MM.1S (cell line): ENCODE measurements at regions not wholly inside any gene's neighbourhood (a gene's known extent, or its start where the extent isn't known, plus 50 kb on each side); places are given as distances from the start of the nearest gene placed in this dataset.

Experiments
- DNase-seq: peaks from one replicate; pipeline ENCODE4 v3.0.0-alpha.2; 2015
- H2AFZ ChIP-seq: fragments of 300-600 bp; sonication (generic); 2 replicates; pipeline ENCODE4 v1.6.0; 2016; ENCODE audit warnings: antibody characterized with exemption, low read length
- H3F3A ChIP-seq: fragments of 300-600 bp; sonication (generic); 2 replicates; pipeline ENCODE4 v1.6.1; 2016; ENCODE audit warnings: mild to moderate bottlenecking, antibody characterized with exemption, low read length, moderate library complexity, mixed read lengths; ENCODE audit not compliant: insufficient read depth
- H3K27ac ChIP-seq: fragments of 300-600 bp; sonication (generic); 2 replicates; pipeline ENCODE4 v1.5.1; 2016; ENCODE audit warnings: mild to moderate bottlenecking, low read length
- H3K27me3 ChIP-seq: fragments of 300-600 bp; sonication (generic); replicated peaks from 2 replicates; pipeline ENCODE4 v1.6.0; 2016; ENCODE audit warnings: low read length; ENCODE audit not compliant: insufficient read depth
- H3K36me3 ChIP-seq: fragments of 300-600 bp; sonication (generic); replicated peaks from 2 replicates; pipeline ENCODE4 v1.6.1; 2016; ENCODE audit warnings: mild to moderate bottlenecking, low read length, mixed read lengths; ENCODE audit not compliant: insufficient read depth
- H3K4me1 ChIP-seq: fragments of 300-600 bp; sonication (generic); 2 replicates; pipeline ENCODE4 v1.6.1; 2016; ENCODE audit warnings: low read length, mixed read lengths
- H3K4me2 ChIP-seq: fragments of 300-600 bp; sonication (generic); 2 replicates; pipeline ENCODE4 v1.6.0; 2016; ENCODE audit warnings: low read depth, low read length
- H3K4me3 ChIP-seq: fragments of 300-600 bp; sonication (generic); 2 replicates; pipeline ENCODE4 v1.5.1; 2016; ENCODE audit warnings: low read length, mixed read lengths
- H3K79me2 ChIP-seq: fragments of 300-600 bp; sonication (generic); 2 replicates; pipeline ENCODE4 v1.6.1; 2016; ENCODE audit warnings: mixed run types, low read length, mixed read lengths
- H3K9ac ChIP-seq: fragments of 300-600 bp; sonication (generic); 2 replicates; pipeline ENCODE4 v1.6.1; 2016; ENCODE audit warnings: low read length, mixed read lengths
- H3K9me2 ChIP-seq: fragments of 300-600 bp; sonication (generic); replicated peaks from 2 replicates; pipeline ENCODE4 v1.6.1; 2016; ENCODE audit warnings: mild to moderate bottlenecking, low read length, mixed read lengths; ENCODE audit not compliant: insufficient read depth
- H3K9me3 ChIP-seq: fragments of 300-600 bp; sonication (generic); replicated peaks from 2 replicates; pipeline ENCODE4 v1.6.1; 2016; ENCODE audit warnings: mild to moderate bottlenecking, low read length, mixed read lengths; ENCODE audit not compliant: insufficient read depth
- H4K20me1 ChIP-seq: fragments of 300-600 bp; sonication (generic); 2 replicates; pipeline ENCODE4 v1.6.1; 2016; ENCODE audit warnings: mild to moderate bottlenecking, low read length, moderate library complexity, mixed read lengths; ENCODE audit not compliant: insufficient read depth
- EZH2 ChIP-seq: fragments of 300-600 bp; sonication (generic); optimal IDR thresholded peaks from 2 replicates; pipeline ENCODE3; 2017; ENCODE audit warnings: low read depth, mild to moderate bottlenecking, antibody characterized with exemption, low read length, mixed read lengths
- EZH2phosphoT487 ChIP-seq: fragments of 300-600 bp; sonication (generic); IDR thresholded peaks from 2 replicates; pipeline ENCODE4 v1.6.1; 2018; ENCODE audit warnings: antibody characterized with exemption, low read length
- TF ChIP-seq, protein P1 (sequence below): fragments of 300-600 bp; sonication (generic); IDR thresholded peaks from 2 replicates; pipeline ENCODE4 v1.5.1; 2016; ENCODE audit warnings: antibody characterized with exemption, low read length, mixed read lengths

DNA sequence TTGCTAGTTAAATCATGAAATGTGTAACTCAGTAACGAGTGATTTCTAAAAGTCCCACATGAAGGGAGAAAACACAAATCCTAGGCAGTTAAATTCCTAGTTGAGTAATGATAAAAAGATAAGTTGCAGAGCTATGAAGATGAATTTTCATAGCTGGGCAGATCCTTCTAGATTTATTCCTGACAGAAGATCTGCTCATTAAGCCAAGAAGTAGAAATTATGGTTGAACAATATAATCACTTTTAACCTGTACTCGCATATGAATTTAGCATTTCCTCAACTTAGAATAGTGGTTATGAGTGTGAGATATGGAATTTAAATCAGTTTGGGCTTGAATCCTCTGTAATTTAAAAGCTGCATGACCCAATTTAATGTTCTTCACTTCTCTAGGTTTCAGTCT lies 359.2 kb upstream of the HSF2 start:
- Histone ChIP-seq H3K79me2 (no peaks in the 10 kb centered on the region), H4K20me1 (no peaks in the 10 kb centered on the region), H3K27ac (no peak overlapping the region), H3F3A (no peaks in the 10 kb centered on the region), H3K27me3 (no peaks in the 10 kb centered on the region), H3K9me3 (no peaks in the 10 kb centered on the region), H3K4me1 (no peaks in the 10 kb centered on the region), H3K36me3 (no peaks in the 10 kb centered on the region), H3K9me2 (no peaks in the 10 kb centered on the region), H3K4me3 (no peak overlapping the region), H3K4me2 (no peak overlapping the region), H3K9ac (no peak overlapping the region), H2AFZ (no peak overlapping the region)
- no peak for DNase-seq
- no peak for TF ChIP-seq EZH2phosphoT487
- TF ChIP-seq EZH2: no peak
- TF ChIP-seq, protein P1, sequence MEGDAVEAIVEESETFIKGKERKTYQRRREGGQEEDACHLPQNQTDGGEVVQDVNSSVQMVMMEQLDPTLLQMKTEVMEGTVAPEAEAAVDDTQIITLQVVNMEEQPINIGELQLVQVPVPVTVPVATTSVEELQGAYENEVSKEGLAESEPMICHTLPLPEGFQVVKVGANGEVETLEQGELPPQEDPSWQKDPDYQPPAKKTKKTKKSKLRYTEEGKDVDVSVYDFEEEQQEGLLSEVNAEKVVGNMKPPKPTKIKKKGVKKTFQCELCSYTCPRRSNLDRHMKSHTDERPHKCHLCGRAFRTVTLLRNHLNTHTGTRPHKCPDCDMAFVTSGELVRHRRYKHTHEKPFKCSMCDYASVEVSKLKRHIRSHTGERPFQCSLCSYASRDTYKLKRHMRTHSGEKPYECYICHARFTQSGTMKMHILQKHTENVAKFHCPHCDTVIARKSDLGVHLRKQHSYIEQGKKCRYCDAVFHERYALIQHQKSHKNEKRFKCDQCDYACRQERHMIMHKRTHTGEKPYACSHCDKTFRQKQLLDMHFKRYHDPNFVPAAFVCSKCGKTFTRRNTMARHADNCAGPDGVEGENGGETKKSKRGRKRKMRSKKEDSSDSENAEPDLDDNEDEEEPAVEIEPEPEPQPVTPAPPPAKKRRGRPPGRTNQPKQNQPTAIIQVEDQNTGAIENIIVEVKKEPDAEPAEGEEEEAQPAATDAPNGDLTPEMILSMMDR: no peak

DNA sequence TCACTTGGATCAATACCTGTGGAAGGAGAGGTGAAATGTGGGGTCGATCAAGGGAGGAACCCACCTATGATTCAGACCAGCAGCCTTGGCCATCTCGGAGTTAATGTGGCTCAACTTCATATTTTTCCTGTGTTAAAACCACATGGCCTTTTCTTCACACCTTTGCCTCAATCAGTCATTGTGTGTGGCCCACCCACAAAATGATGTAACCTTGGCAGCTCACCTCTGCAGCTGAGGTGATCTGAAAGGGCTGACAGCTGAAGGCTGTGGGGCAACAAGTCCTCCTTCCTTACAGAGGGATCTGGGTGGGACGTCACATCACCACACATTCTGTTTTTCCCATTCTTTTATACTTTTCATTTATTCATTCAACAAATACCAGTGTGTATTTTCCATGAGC lies 357.1 kb upstream of the HSF2 start:
- H3F3A ChIP-seq: no peaks in the 10 kb centered on the region
- no peak overlapping the region for H3K9ac ChIP-seq
- H3K4me1 ChIP-seq: no peaks in the 10 kb centered on the region
- H3K27me3 ChIP-seq: no peaks in the 10 kb centered on the region
- H3K36me3 ChIP-seq: no peaks in the 10 kb centered on the region
- no peak for DNase-seq
- no peaks in the 10 kb centered on the region for H3K79me2 ChIP-seq
- H3K9me2 ChIP-seq: no peaks in the 10 kb centered on the region
- H4K20me1 ChIP-seq: no peaks in the 10 kb centered on the region
- TF ChIP-seq, protein P1: no peak
- TF ChIP-seq EZH2: no peak
- TF ChIP-seq EZH2phosphoT487: no peak
- H3K27ac ChIP-seq: no peak overlapping the region
- no peaks in the 10 kb centered on the region for H3K9me3 ChIP-seq
- H3K4me2 ChIP-seq: no peak overlapping the region
- no peak overlapping the region for H2AFZ ChIP-seq
- no peak overlapping the region for H3K4me3 ChIP-seq

- no peaks in the 10 kb centered on the region for H3K9me3 ChIP-seq
- H3K36me3 ChIP-seq: no peaks in the 10 kb centered on the region
- no peak overlapping the region for H3K4me3 ChIP-seq
- no peaks in the 10 kb centered on the region for H3K79me2 ChIP-seq
- H3K9me2 ChIP-seq: no peaks in the 10 kb centered on the region
- no peaks in the 10 kb centered on the region for H3K27me3 ChIP-seq
- H3K9ac ChIP-seq: no peak overlapping the region
- DNase-seq: no peak
- H3K4me1 ChIP-seq: no peaks in the 10 kb centered on the region
- no peak overlapping the region for H3K4me2 ChIP-seq
- no peaks in the 10 kb centered on the region for H3F3A ChIP-seq
- TF ChIP-seq EZH2: no peak
- TF ChIP-seq, protein P1: no peak
- TF ChIP-seq EZH2phosphoT487: no peak
- no peaks in the 10 kb centered on the region for H4K20me1 ChIP-seq
- no peak overlapping the region for H3K27ac ChIP-seq
- no peak overlapping the region for H2AFZ ChIP-seq
Measured at GRCh38 chr6:122042960-122043735, 356.3 kb upstream of the HSF2 start.
